Lower leg skin (tissue), 4 donors: ENCODE measurements at regions not wholly inside any gene's neighbourhood (a gene's known extent, or its start where the extent isn't known, plus 50 kb on each side); places are given as distances from the start of the nearest gene placed in this dataset.

ENCODE experiments used
- DNase-seq, 2 donors: peaks; one replicate each; pipeline ENCODE4 v3.0.0-alpha.2; 2019; ENCODE audit warnings: low spot score in 2 of 2
- H3K4me3 ChIP-seq: fragments of 200-600 bp; sonication (generic); 2 replicates; pipeline ENCODE4 v1.5.1; 2017; ENCODE audit warnings: mild to moderate bottlenecking, low read depth; ENCODE audit not compliant: poor library complexity, severe bottlenecking
- CTCF ChIP-seq, 3 donors: fragments of 450-650 bp; IDR thresholded peaks; one replicate each; pipeline ENCODE4 v1.5.1; 2016; ENCODE audit warnings: antibody characterized with exemption in 3 of 3, mild to moderate bottlenecking in 3 of 3, moderate library complexity in 2 of 3
- POLR2A ChIP-seq, 2 donors: fragments of 450-650 bp; IDR thresholded peaks; one replicate each; pipeline ENCODE4 v1.6.1; 2016 to 2017; ENCODE audit warnings: antibody characterized with exemption in 2 of 2, mild to moderate bottlenecking in 1 of 2, moderate library complexity in 1 of 2
- WGBS, 2 donors: methylation state at CpG; one replicate each; pipeline ENCODE4 v1.1.5; 2018; 5-methylcytosine and 5-hydroxymethylcytosine counted together
- intact Hi-C: fragments of 100-400 bp; cut with DNase I; formaldehyde crosslinking; loops from one replicate; pipeline ENCODE4 v1.15.0; 2023; ENCODE audit warnings: low total_unique reads

- no peak for DNase-seq
- no peak for TF ChIP-seq POLR2A (IDR thresholded peaks at IDR 0.05)
- TF ChIP-seq CTCF (IDR thresholded peaks at IDR 0.05): no peak
- intact Hi-C loops: no loop called here
- no peak overlapping the region for H3K4me3 ChIP-seq
- WGBS, 2 donors: 82 to 88% methylated on average over 5 of the region's 5 CpGs
Measured at GRCh38 chr13:79674765-79675515, 194.0 kb downstream of the NDFIP2 start.

GRCh38 chr13:79673993-79674377, 193.0 kb downstream of the NDFIP2 start:
- DNase-seq: no peak
- intact Hi-C loops: no loop called here
- 57 to 63% methylated on average over 1 of the region's 1 CpG for WGBS, 2 donors
- no peak overlapping the region for H3K4me3 ChIP-seq
- TF ChIP-seq POLR2A (IDR thresholded peaks at IDR 0.05) (no peak), CTCF (IDR thresholded peaks at IDR 0.05) (no peak)

GRCh38 chr13:79673310-79673992, 192.5 kb downstream of the NDFIP2 start:
- WGBS, 2 donors: 66 to 86% methylated on average over 6 of the region's 6 CpGs
- no peak overlapping the region for H3K4me3 ChIP-seq
- no peak for TF ChIP-seq POLR2A (IDR thresholded peaks at IDR 0.05)
- no peak for TF ChIP-seq CTCF (IDR thresholded peaks at IDR 0.05)
- DNase-seq: no peak
- intact Hi-C loops: no loop called here

GRCh38 chr13:79671420-79671819, 190.5 kb downstream of the NDFIP2 start:
- TF ChIP-seq POLR2A (IDR thresholded peaks at IDR 0.05): no peak
- no peak for TF ChIP-seq CTCF (IDR thresholded peaks at IDR 0.05)
- H3K4me3 ChIP-seq: no peak overlapping the region
- DNase-seq: no peak
- intact Hi-C loops: no loop called here
- 13 to 27% methylated on average over 2 of the region's 2 CpGs for WGBS, 2 donors

- no peak overlapping the region for H3K4me3 ChIP-seq
- intact Hi-C loops: no loop called here
- WGBS, 2 donors: 63 to 81% methylated on average over 2 of the region's 2 CpGs
- TF ChIP-seq CTCF (IDR thresholded peaks at IDR 0.05) (no peak), POLR2A (IDR thresholded peaks at IDR 0.05) (no peak)
- DNase-seq: no peak
Measured at GRCh38 chr13:79668201-79668752, 187.3 kb downstream of the NDFIP2 start.
